ENCODE measurements at regions not wholly inside any gene's neighbourhood (a gene's known extent, or its start where the extent isn't known, plus 50 kb on each side); places are given as distances from the start of the nearest gene placed in this dataset.

DNA sequence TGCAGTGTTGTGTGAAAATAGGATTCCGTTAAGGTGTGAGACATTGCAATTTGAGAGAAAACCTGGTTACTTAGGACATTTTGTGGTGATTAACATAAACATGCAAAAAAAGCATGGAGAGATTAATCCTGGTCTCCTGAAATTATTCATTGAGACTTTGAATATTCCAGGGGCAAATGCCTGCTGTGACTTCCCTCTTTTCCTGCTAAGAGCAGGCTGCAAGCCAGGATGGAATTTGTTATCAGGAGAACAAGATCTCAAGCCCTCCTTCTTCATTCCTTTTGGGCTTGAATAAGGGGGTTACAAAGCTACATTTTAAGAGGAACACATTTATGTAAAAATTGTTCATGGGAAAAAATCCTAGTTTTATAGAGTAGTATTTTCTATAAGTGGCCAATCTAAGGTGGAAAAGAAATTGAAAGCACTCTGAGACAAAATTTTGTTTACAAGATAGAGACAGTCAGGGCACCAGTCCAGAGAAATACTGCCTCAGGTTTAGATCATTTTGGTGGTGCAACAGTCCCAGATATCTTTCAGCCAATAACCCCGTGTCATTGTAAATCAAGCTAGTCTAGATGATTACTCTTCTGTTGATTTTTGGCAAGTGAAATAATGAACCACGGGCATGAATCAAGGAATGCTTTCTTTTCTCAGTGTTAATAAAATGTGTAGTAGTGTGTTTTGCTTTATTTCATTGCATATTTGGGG is 1528.3 kb upstream of the AGA start:
- no peaks in the 10 kb centered on the region for H3K9me3 ChIP-seq (ENCODE audit: control insufficient read depth in 1 of 2, insufficient read depth in 1 of 2, low read depth in 1 of 2, low read length in 2 of 2)
- no peaks in the 10 kb centered on the region for H3K36me3 ChIP-seq (ENCODE audit: control insufficient read depth in 1 of 2, insufficient read depth in 2 of 2, low read length in 2 of 2)
- no peak for TF ChIP-seq SIN3A (IDR thresholded peaks at IDR 0.05; ENCODE audit: low read depth)
- TF ChIP-seq REST (IDR thresholded peaks at IDR 0.05; ENCODE audit: low read depth): no peak
- TF ChIP-seq EZH2phosphoT487 (IDR thresholded peaks at IDR 0.05; ENCODE audit: borderline replicate concordance): no peak
- TF ChIP-seq SP1 (IDR thresholded peaks at IDR 0.05; ENCODE audit: low read depth): no peak
- no peak for TF ChIP-seq ZFX (IDR thresholded peaks at IDR 0.05)
- TF ChIP-seq YY1 (IDR thresholded peaks at IDR 0.05; ENCODE audit: extremely low read depth, insufficient replicate concordance, low read depth, low read length): no peak
- no peak for TF ChIP-seq ELF1 (IDR thresholded peaks at IDR 0.05; ENCODE audit: borderline replicate concordance, low read depth)
- TF ChIP-seq ATF3 (IDR thresholded peaks at IDR 0.05): no peak
- TF ChIP-seq POLR2AphosphoS5 (IDR thresholded peaks at IDR 0.05; ENCODE audit: low read depth, low read length): no peak
- no peak for TF ChIP-seq POLR2A (IDR thresholded peaks at IDR 0.05; ENCODE audit: borderline replicate concordance, extremely low read depth, insufficient read depth, insufficient read length)
- no peak for TF ChIP-seq FOSL1 (IDR thresholded peaks at IDR 0.05; ENCODE audit: low read depth)
- no peak for TF ChIP-seq TCF7L2 (IDR thresholded peaks at IDR 0.05; ENCODE audit: borderline replicate concordance, extremely low read depth, insufficient read depth, insufficient read length)
- TF ChIP-seq ZBTB33 (IDR thresholded peaks at IDR 0.05; ENCODE audit: extremely low read depth, insufficient replicate concordance, low read length): no peak
- BruUV-seq (replicated peaks): no TSS peak
- no peaks in the 10 kb centered on the region for H3K4me1 ChIP-seq (ENCODE audit: control insufficient read depth in 1 of 2, insufficient read depth in 2 of 2, low read length in 2 of 2)
- H3K27me3 ChIP-seq (ENCODE audit: insufficient read depth, low read length): no peaks in the 10 kb centered on the region
- no peaks in the 10 kb centered on the region for H4K20me1 ChIP-seq (ENCODE audit: insufficient read depth)
- ChIA-PET RAD21 (ENCODE audit: low non-redundant PET in 1 of 2, low total read pairs in 2 of 2, uncharacterized antibody in 2 of 2, unreplicated experiment in 2 of 2) (no interaction called here), CTCF (no interaction called here), POLR2A (no interaction called here)
- ATAC-seq (no peak), DNase-seq (ENCODE audit: low read depth, low spot score) (no peak)
- no peak overlapping the region for H3K27ac ChIP-seq (ENCODE audit: low read depth, low read length)
- H3K9ac ChIP-seq (ENCODE audit: low read length): no peak overlapping the region
- H3K79me2 ChIP-seq (ENCODE audit: insufficient read depth, low read length): no peaks in the 10 kb centered on the region
- intact Hi-C loops (cut with micrococcal nuclease): no loop called here
- no peak overlapping the region for H2AFZ ChIP-seq (ENCODE audit: low read depth, low read length, poor library complexity, severe bottlenecking)
- no peaks in the 10 kb centered on the region for H3K9me2 ChIP-seq (ENCODE audit: insufficient read depth)
- H3K4me3 ChIP-seq (replicated peaks in 1 of 2; ENCODE audit: low read depth in 1 of 2, low read length in 2 of 2): no peak overlapping the region
- no peak overlapping the region for H3K4me2 ChIP-seq (ENCODE audit: low read length)

Measured in HCT116 (cell line).